ENCODE measurements at regions not wholly inside any gene's neighbourhood (a gene's known extent, or its start where the extent isn't known, plus 50 kb on each side); places are given as distances from the start of the nearest gene placed in this dataset.

DNA sequence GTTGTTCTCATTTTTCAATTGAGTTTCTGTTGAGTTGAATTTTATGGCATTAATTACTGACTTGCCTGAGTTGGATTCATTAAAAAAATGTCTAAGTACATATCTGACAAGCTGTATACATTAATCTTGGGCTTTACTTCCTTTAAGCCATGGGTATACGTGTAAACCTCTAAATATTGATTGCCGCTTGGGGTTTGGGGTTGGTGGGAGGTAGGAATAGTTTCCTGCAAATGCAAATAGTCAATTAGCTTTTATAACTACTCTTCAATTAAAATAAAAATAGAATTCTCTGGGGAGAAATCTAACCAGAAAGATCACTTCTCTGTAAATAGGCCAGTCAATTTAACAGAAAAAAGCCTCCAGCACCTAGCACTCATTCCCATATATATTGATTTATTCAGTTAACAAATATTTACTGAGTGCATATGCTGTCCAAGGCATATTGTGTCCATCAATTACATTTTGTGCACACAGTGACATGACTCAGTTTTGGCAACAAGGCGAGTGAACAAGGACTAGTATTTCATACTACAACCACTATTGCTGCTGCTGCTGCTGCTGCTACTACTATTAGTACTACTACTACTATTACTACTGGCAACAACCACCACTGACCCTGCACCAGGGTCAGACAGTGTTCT is 306.8 kb downstream of the RFC3 start:
- H3K4me3 Mint-ChIP-seq, result no peak overlapping the region
- H3K9me3 Mint-ChIP-seq, result peaks cover 4% of the 10 kb centered on the region
- no peak for ATAC-seq (replicated peaks)
- H3K4me1 Mint-ChIP-seq, result no peaks in the 10 kb centered on the region
- H3K36me3 Mint-ChIP-seq (ENCODE audit: low read depth), result no peaks in the 10 kb centered on the region
- no peaks in the 10 kb centered on the region for H3K27me3 Mint-ChIP-seq
- H3K27ac Mint-ChIP-seq, result no peak overlapping the region

DNA sequence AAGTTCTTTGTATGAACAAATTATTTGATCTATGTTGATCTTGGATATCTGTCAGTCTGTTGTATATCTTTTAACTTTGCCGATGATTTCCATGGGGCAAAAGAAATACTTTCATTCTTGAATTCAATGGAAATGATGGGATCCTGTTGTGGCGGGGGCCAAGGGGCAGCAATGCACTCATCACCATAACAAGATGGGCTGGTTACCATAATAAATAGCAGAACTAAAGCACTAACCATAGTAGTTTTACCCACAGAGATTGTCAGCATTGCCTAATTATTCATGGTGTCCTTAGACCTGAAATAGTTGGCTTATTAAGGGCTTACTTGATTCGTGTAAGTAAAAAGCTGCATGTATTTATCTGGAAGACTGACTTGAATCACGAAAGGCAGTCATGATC is 309.6 kb downstream of the RFC3 start:
- no peak for ATAC-seq (replicated peaks)
- H3K36me3 Mint-ChIP-seq (ENCODE audit: low read depth), result no peaks in the 10 kb centered on the region
- no peak overlapping the region for H3K27ac Mint-ChIP-seq
- no peaks in the 10 kb centered on the region for H3K27me3 Mint-ChIP-seq
- no peaks in the 10 kb centered on the region for H3K9me3 Mint-ChIP-seq
- no peak overlapping the region for H3K4me3 Mint-ChIP-seq
- no peaks in the 10 kb centered on the region for H3K4me1 Mint-ChIP-seq

DNA sequence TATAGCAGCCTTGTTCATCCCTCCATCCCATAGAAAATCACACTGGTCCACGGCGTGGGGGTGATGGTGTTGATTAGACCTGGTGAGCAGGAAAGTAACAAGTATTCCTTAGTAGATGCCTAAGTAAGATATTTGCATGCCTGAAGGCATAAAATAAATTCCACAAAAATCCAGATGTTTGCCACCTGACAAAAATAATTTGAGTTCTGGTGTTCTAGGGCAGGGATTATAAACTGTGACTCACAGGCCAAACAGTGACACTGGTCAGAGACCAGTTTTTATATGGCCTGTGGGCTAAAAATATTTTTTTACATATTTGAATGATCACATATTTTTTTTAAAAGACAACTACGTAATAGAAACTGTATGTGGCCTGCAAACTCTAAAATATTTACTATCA is 310.7 kb downstream of the RFC3 start:
- Mint-ChIP-seq H3K4me3 (no peak overlapping the region), H3K4me1 (no peaks in the 10 kb centered on the region), H3K36me3 (ENCODE audit: low read depth) (no peaks in the 10 kb centered on the region), H3K27ac (no peak overlapping the region), H3K27me3 (no peaks in the 10 kb centered on the region), H3K9me3 (no peaks in the 10 kb centered on the region)
- no peak for ATAC-seq (replicated peaks)

DNA sequence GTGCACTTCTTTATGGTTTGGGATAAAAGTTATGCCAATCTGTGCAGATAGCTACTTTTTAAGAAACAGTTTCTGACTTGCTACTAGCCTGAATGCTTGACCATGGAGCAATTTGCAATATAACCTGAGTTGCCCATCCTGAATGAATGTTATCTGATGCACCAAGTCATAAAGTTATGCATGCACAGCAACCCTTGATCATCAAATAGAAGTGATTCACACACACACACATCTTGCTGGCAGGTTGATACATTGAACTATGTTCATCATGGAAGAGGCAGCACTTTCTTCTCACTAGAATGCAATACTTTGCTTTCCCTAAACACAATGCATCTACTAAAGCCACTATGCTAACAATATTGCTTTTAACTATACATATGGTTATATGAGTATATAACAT is 311.5 kb downstream of the RFC3 start:
- Mint-ChIP-seq H3K36me3 (ENCODE audit: low read depth) (no peaks in the 10 kb centered on the region), H3K4me3 (no peak overlapping the region), H3K27me3 (no peaks in the 10 kb centered on the region), H3K9me3 (no peaks in the 10 kb centered on the region), H3K4me1 (no peaks in the 10 kb centered on the region), H3K27ac (no peak overlapping the region)
- ATAC-seq (replicated peaks), result no peak

DNA sequence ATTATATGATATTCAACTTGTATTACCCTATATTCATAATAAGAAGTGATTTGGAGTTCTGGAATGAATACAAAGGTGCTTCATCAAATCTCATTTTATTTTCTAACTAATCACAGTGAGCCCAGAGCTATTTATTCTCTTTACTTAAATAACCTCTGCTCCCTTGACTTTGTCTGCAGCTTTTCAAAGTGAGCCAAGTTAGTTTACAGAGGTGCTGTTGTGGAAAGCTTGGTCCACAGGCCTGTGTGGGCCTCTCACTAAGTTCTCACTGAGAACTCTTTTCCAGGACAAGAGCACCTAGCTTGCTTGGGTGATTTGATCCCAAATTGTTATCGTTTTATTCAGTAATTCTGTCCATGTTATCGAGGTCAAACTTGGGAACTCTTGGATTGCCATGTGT is 319.3 kb downstream of the RFC3 start:
- no peak for ATAC-seq (replicated peaks)
- H3K9me3 Mint-ChIP-seq, result peaks cover 3% of the 10 kb centered on the region
- no peak overlapping the region for H3K4me3 Mint-ChIP-seq
- H3K27me3 Mint-ChIP-seq, result peaks cover 3% of the 10 kb centered on the region
- no peak overlapping the region for H3K27ac Mint-ChIP-seq
- H3K36me3 Mint-ChIP-seq (ENCODE audit: low read depth), result no peaks in the 10 kb centered on the region
- H3K4me1 Mint-ChIP-seq, result no peaks in the 10 kb centered on the region

DNA sequence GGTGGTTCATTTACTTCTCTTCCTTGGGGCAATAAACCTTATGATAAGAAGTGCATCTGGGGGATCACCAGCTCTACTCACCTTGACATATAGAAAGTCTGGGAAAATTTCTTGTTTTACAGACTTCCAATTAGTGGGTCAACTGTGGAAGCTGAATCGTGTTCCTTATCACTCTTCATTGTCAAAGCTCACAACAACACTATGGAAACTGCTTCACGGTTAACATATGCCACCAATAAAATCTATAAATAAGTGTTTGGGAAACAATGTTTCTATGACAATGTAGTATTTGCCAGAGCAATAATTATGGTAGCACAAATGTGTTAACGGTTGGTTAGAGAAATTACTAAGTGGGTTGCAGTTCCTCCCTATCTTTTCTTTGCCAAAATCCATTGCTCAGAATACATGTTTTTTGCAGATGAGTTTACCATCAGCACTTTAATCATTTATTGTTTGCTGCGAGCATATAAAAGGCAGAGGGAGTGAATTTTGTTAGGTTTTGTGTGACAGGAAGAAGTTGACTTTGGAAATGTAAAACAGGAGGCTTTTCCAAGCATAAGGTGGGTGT is 321.8 kb downstream of the RFC3 start:
- H3K9me3 Mint-ChIP-seq, result peaks cover 3% of the 10 kb centered on the region
- H3K36me3 Mint-ChIP-seq (ENCODE audit: low read depth), result no peaks in the 10 kb centered on the region
- H3K27ac Mint-ChIP-seq, result no peak overlapping the region
- peaks cover 3% of the 10 kb centered on the region for H3K27me3 Mint-ChIP-seq
- H3K4me3 Mint-ChIP-seq, result no peak overlapping the region
- no peak for ATAC-seq (replicated peaks)
- no peaks in the 10 kb centered on the region for H3K4me1 Mint-ChIP-seq

DNA sequence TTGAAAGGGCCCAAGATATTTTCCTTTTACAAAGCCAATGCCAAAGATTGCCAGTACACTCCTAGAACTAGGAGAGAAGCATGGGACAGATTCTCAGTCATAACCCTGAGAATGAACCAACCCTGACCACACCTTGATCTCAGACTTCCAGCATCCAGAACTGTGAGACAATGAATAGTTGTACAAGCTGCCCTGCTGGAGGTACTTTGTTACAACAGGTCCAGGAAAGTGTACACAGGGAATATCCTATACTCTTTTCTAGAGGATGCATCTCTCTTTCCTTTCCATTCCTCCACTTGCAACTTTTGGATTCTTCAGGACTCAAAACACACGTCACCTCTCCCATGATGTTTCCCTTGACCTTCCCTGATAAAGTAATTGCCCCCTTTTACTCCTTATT is 325.7 kb downstream of the RFC3 start:
- H3K9me3 Mint-ChIP-seq, result peaks cover 4% of the 10 kb centered on the region
- no peak for ATAC-seq (replicated peaks)
- H3K36me3 Mint-ChIP-seq (ENCODE audit: low read depth), result no peaks in the 10 kb centered on the region
- no peaks in the 10 kb centered on the region for H3K4me1 Mint-ChIP-seq
- H3K27me3 Mint-ChIP-seq, result peaks cover 5% of the 10 kb centered on the region
- H3K27ac Mint-ChIP-seq, result no peak overlapping the region
- no peak overlapping the region for H3K4me3 Mint-ChIP-seq

DNA sequence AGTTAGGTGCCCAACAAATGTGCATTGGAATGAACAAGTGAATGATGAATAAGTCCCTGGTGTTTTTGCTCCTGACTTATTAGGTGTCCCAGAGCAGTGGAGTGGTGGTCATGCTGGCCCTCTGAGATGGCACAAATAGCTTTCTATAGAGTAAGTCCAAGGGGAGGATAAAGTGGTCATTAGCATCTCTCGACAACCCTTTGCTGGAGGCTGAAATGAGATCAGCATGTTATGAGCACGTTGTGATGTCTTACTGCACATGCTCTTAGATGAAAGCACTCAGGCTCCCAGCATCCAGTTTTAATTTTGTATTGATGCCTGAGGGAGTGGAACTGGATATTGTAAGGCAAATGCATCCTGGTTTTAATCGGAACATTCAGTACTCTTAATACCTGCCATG is 326.2 kb downstream of the RFC3 start:
- Mint-ChIP-seq H3K27ac (no peak overlapping the region), H3K4me1 (no peaks in the 10 kb centered on the region), H3K9me3 (peaks cover 3% of the 10 kb centered on the region), H3K4me3 (no peak overlapping the region), H3K27me3 (peaks cover 9% of the 10 kb centered on the region), H3K36me3 (ENCODE audit: low read depth) (no peaks in the 10 kb centered on the region)
- no peak for ATAC-seq (replicated peaks)

DNA sequence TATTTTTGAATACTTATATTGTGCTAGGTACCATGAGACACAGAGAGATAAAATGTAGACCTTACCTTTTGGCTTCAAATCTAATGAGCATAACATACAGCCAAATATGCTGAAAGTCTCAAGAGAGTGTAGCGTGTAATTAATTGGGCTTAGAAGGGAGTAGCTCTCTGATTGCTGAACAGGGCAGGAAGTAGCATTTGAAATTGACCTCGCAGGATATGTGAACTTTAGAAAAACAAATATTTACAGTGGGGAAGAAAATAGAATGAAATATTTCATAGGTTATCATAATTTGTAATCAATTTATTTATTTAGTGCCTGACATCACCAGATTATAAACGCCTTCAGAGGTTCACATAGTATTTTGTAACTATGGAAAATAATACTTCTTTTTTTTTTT is 327.1 kb downstream of the RFC3 start:
- no peaks in the 10 kb centered on the region for H3K4me1 Mint-ChIP-seq
- no peak overlapping the region for H3K4me3 Mint-ChIP-seq
- H3K27me3 Mint-ChIP-seq, result peaks cover 7% of the 10 kb centered on the region
- no peak for ATAC-seq (replicated peaks)
- H3K9me3 Mint-ChIP-seq, result peaks cover 3% of the 10 kb centered on the region
- H3K36me3 Mint-ChIP-seq (ENCODE audit: low read depth), result no peaks in the 10 kb centered on the region
- H3K27ac Mint-ChIP-seq, result no peak overlapping the region

DNA sequence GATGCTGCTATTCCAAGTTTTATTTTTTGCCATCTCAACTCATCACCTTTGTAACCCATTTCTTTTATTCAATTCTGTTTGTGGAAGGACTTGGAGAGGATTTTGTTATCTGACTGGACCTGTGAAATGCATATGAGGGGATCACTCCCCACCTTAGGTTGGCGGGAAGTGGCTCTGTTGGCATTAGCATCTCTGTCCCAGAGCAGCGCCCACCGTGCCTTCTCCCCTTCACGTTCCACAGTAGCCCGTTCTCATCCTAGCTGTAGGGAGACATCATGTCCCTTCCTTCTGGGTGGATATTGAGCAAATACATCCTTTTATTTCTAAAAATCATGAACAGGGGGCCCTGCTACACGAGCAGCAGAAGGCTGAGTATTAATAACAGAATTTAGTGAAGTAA is 330.4 kb downstream of the RFC3 start:
- H3K27ac Mint-ChIP-seq, result no peak overlapping the region
- no peak for ATAC-seq (replicated peaks)
- peaks cover 7% of the 10 kb centered on the region for H3K9me3 Mint-ChIP-seq
- H3K4me1 Mint-ChIP-seq, result no peaks in the 10 kb centered on the region
- H3K36me3 Mint-ChIP-seq (ENCODE audit: low read depth), result no peaks in the 10 kb centered on the region
- H3K4me3 Mint-ChIP-seq, result no peak overlapping the region
- peaks cover 7% of the 10 kb centered on the region for H3K27me3 Mint-ChIP-seq

DNA sequence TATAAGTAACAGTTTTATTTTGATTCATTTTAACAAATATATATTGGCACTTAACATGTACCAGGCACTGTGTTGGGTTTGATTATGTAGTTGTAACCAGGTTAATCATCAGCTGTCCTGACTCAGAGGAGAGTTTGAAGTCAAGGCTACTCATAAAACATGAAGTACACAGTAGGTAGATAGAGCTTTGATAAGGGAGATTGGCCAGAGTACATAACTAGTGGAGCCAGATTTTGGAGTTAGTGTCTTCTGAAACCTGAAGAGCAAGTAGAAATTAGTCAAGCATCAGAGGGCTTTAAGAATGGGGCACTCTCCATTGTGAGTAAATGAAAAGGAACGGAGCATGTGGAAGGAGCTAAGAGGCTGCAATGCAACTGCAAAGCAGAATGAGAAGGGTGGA is 333.9 kb downstream of the RFC3 start:
- H3K4me1 Mint-ChIP-seq, result peaks cover 5% of the 10 kb centered on the region
- no peak overlapping the region for H3K4me3 Mint-ChIP-seq
- peaks cover 9% of the 10 kb centered on the region for H3K27me3 Mint-ChIP-seq
- H3K9me3 Mint-ChIP-seq, result peaks cover 4% of the 10 kb centered on the region
- H3K36me3 Mint-ChIP-seq (ENCODE audit: low read depth), result no peaks in the 10 kb centered on the region
- H3K27ac Mint-ChIP-seq, result no peak overlapping the region
- ATAC-seq (replicated peaks), result no peak

DNA sequence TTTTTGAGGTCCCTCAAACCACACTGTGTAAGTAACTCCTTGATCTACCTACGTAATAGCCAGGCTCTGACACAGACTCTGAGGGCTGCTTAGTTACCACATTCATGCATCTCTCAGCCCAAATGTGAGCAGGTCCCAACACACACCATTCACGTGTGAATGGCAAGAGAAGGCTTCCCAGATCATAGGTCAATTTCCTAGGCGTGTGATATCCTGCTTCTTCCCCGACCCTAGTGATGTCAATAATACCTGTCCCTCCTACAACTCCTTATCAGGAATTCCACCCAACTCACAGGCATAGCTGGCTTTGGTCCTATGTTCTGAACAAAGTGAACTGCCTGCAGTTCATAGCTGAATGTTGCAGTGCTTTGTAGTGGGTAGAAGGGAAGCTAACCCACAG is 334.5 kb downstream of the RFC3 start:
- peaks cover 4% of the 10 kb centered on the region for H3K9me3 Mint-ChIP-seq
- H3K36me3 Mint-ChIP-seq (ENCODE audit: low read depth), result no peaks in the 10 kb centered on the region
- H3K4me1 Mint-ChIP-seq, result peaks cover 8% of the 10 kb centered on the region
- H3K4me3 Mint-ChIP-seq, result no peak overlapping the region
- peaks cover 12% of the 10 kb centered on the region for H3K27me3 Mint-ChIP-seq
- ATAC-seq (replicated peaks), result no peak
- H3K27ac Mint-ChIP-seq, result no peak overlapping the region

DNA sequence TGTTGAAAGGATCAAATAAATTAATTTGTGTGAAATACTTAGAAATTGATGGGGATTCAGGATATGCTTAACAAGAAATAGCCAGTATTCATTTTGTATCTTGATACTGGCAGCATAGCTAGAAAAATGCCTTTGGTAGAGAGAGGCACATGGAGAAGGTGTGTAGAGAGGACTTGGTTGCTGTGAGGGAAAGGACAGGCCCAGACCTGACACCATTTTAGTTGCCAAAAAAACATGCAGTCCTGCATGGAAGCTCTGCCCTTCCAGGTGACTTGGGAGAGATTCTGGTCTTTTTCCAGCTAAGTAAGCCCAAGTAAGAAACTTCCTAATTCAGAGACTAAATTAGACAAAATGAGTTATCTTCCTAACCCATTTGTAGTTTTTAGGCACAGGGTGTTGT is 335.0 kb downstream of the RFC3 start:
- no peak overlapping the region for H3K27ac Mint-ChIP-seq
- no peak for ATAC-seq (replicated peaks)
- H3K9me3 Mint-ChIP-seq, result peaks cover 4% of the 10 kb centered on the region
- H3K27me3 Mint-ChIP-seq, result peaks cover 12% of the 10 kb centered on the region
- no peak overlapping the region for H3K4me3 Mint-ChIP-seq
- no peaks in the 10 kb centered on the region for H3K36me3 Mint-ChIP-seq (ENCODE audit: low read depth)
- H3K4me1 Mint-ChIP-seq, result peaks cover 8% of the 10 kb centered on the region

DNA sequence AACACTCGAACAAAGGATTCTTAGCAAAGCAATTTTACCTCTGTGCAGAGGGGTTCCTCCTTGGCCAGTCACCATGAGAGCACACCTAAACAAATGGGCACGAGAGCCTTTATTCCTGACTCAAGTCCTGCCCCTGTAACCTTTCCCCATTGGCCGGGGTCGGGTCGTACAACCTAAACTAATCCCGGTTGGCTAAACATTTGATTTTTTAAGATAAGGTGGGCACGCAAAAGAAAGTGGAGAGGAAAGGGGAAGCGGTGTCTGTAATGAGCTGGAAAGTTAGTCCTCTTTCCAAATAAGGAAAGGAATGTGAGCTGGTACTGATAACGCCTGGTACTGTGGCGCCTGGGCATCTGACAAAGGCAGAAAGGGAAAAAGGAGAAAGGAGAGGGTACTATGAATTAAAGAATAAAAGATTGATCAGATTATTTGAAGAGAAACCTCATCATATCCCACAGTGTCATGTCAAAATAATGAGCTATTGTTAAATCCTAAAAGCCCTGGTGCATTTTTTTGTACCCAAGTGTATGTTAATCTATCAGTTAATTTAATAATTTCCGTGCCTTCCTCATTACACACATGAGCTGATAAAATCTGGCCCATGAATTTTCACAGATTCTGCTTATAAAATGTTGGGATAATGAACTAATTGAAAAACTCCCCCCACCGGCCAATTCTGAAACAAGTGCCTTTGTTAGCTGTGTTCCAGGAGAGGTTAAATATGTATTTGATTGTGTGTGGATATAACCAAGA is 335.7 kb downstream of the RFC3 start:
- H3K36me3 Mint-ChIP-seq (ENCODE audit: low read depth), result no peaks in the 10 kb centered on the region
- H3K27me3 Mint-ChIP-seq, result peaks cover 14% of the 10 kb centered on the region
- no peak overlapping the region for H3K4me3 Mint-ChIP-seq
- peaks cover 4% of the 10 kb centered on the region for H3K9me3 Mint-ChIP-seq
- peaks cover 8% of the 10 kb centered on the region for H3K4me1 Mint-ChIP-seq
- ATAC-seq (replicated peaks), result no peak
- H3K27ac Mint-ChIP-seq, result no peak overlapping the region

DNA sequence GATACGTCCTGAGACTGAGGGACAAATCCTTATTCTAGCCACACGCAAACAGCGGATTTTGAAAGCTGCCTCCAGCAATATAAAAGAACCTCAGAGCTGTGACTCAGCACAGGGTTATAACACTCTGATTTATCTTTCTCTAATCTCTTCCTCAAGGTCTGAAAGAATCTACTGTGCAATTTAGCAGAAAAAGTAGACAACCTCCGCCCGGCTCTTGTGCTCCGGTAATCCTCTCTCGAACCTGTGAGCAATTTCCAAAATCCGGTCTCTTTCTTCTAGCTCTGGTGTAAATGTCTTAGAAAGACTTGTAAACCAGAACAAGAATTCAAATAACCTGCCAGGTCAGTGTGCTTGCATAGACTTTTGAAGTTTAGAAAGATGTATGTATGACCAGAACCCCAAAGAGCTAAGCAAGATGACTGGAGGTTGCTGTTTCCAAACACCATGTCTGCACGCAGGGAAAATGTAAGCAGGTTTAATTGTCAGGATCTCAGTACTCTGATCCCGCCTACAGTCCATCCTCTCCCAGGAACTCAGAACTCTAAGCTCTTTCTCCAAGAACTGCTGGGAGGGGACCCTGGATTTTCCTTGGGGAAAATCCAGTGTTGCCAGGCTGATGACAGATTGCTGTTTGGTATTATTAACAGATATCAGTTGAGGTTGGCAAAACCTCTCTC is 338.1 kb downstream of the RFC3 start:
- H3K27ac Mint-ChIP-seq, result no peak overlapping the region
- H3K36me3 Mint-ChIP-seq (ENCODE audit: low read depth), result no peaks in the 10 kb centered on the region
- H3K4me3 Mint-ChIP-seq, result peak overlapping the region; percentile 50
- H3K4me1 Mint-ChIP-seq, result peaks cover 8% of the 10 kb centered on the region
- H3K27me3 Mint-ChIP-seq, result peaks cover 20% of the 10 kb centered on the region
- H3K9me3 Mint-ChIP-seq, result peaks cover 4% of the 10 kb centered on the region
- no peak for ATAC-seq (replicated peaks)
